ENCODE measurements at regions not wholly inside any gene's neighbourhood (a gene's known extent, or its start where the extent isn't known, plus 50 kb on each side); places are given as distances from the start of the nearest gene placed in this dataset.

DNA sequence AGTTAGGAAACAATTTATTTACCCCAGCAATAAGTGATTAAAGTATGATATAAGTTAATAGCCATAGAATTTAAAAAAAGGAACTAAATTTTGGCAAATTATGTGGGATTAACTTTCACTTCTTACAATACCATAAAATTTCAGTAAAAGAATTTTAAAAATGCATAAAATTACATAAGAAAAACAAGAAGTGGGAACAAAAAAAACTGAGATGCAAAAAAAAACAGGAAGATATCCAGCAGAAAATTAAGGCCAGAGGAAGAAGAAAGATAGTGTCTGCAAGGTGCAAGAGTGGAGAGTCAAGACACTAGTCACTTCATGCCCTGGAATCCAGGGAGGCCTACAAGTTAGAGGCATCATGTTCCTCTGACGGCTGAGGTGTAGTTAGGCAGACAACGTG is 184.2 kb downstream of the GASK1B start:
- TF ChIP-seq TAF1 (IDR thresholded peaks at IDR 0.05; ENCODE audit: low read depth): no peak
- no peak for TF ChIP-seq EP300 (IDR thresholded peaks at IDR 0.05; ENCODE audit: borderline replicate concordance)
- TF ChIP-seq CEBPB (IDR thresholded peaks at IDR 0.05): no peak
- TF ChIP-seq, protein P1, sequence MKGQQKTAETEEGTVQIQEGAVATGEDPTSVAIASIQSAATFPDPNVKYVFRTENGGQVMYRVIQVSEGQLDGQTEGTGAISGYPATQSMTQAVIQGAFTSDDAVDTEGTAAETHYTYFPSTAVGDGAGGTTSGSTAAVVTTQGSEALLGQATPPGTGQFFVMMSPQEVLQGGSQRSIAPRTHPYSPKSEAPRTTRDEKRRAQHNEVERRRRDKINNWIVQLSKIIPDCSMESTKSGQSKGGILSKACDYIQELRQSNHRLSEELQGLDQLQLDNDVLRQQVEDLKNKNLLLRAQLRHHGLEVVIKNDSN (IDR thresholded peaks at IDR 0.05): no peak

Measured in Ishikawa (cell line).